ENCODE measurements at regions not wholly inside any gene's neighbourhood (a gene's known extent, or its start where the extent isn't known, plus 50 kb on each side); places are given as distances from the start of the nearest gene placed in this dataset.

GRCh38 chr18:71115261-71115660 is 826.4 kb downstream of the SOCS6 start:
- Histone ChIP-seq H2AFZ (replicated peaks) (no peak overlapping the region), H4K20me1 (ENCODE audit: low read depth) (no peaks in the 10 kb centered on the region), H3K27ac (no peak overlapping the region), H3K4me3 (no peak overlapping the region), H3K36me3 (no peaks in the 10 kb centered on the region), H3F3A (ENCODE audit: low read depth) (no peaks in the 10 kb centered on the region), H3K4me2 (no peak overlapping the region), H3K27me3 (no peaks in the 10 kb centered on the region), H3K9me3 (ENCODE audit: low read depth) (no peaks in the 10 kb centered on the region), H3K79me2 (ENCODE audit: low read depth) (no peaks in the 10 kb centered on the region), H3K9ac (no peak overlapping the region), H3K4me1 (no peaks in the 10 kb centered on the region)
- Mint-ChIP-seq H3K9me3 (peaks cover 5% of the 10 kb centered on the region), H3K4me3 (no peak overlapping the region), H3K36me3 (no peaks in the 10 kb centered on the region), H3K27ac (no peak overlapping the region), H3K4me1 (no peaks in the 10 kb centered on the region), H3K27me3 (ENCODE audit: insufficient read depth, low read depth) (no peaks in the 10 kb centered on the region)
- no peak for TF ChIP-seq EZH2 (IDR thresholded peaks at IDR 0.05)
- no peak for TF ChIP-seq CTCF (IDR thresholded peaks at IDR 0.05)
- TF ChIP-seq EZH2phosphoT487 (IDR thresholded peaks at IDR 0.05) = no peak
- no peak for DNase-seq (ENCODE audit: low spot score)

- no peaks in the 10 kb centered on the region for H3K9me3 ChIP-seq (ENCODE audit: low read depth)
- H3K4me3 ChIP-seq = no peak overlapping the region
- H3K36me3 ChIP-seq = no peaks in the 10 kb centered on the region
- H3K79me2 ChIP-seq (ENCODE audit: low read depth) = no peaks in the 10 kb centered on the region
- H3K27me3 ChIP-seq = no peaks in the 10 kb centered on the region
- no peaks in the 10 kb centered on the region for H4K20me1 ChIP-seq (ENCODE audit: low read depth)
- Mint-ChIP-seq H3K4me1 (no peaks in the 10 kb centered on the region), H3K27me3 (ENCODE audit: insufficient read depth, low read depth) (no peaks in the 10 kb centered on the region), H3K9me3 (peaks cover 3% of the 10 kb centered on the region), H3K36me3 (no peaks in the 10 kb centered on the region), H3K27ac (no peak overlapping the region), H3K4me3 (no peak overlapping the region)
- DNase-seq (ENCODE audit: low spot score) = no peak
- no peak overlapping the region for H3K27ac ChIP-seq
- no peaks in the 10 kb centered on the region for H3K4me1 ChIP-seq
- no peak overlapping the region for H3K9ac ChIP-seq
- no peaks in the 10 kb centered on the region for H3F3A ChIP-seq (ENCODE audit: low read depth)
- TF ChIP-seq EZH2phosphoT487 (IDR thresholded peaks at IDR 0.05) (no peak), CTCF (IDR thresholded peaks at IDR 0.05) (no peak), EZH2 (IDR thresholded peaks at IDR 0.05) (no peak)
- no peak overlapping the region for H3K4me2 ChIP-seq
- no peak overlapping the region for H2AFZ ChIP-seq (replicated peaks)
These were observed 825.8 kb downstream of the SOCS6 start for GRCh38 chr18:71114550-71115210.

- Histone ChIP-seq H2AFZ (replicated peaks) (peak overlapping the region; percentile 92), H4K20me1 (ENCODE audit: low read depth) (no peaks in the 10 kb centered on the region), H3K4me3 (no peak overlapping the region), H3K9ac (no peak overlapping the region), H3F3A (ENCODE audit: low read depth) (no peaks in the 10 kb centered on the region), H3K27ac (no peak overlapping the region), H3K79me2 (ENCODE audit: low read depth) (no peaks in the 10 kb centered on the region), H3K9me3 (ENCODE audit: low read depth) (no peaks in the 10 kb centered on the region), H3K27me3 (no peaks in the 10 kb centered on the region), H3K4me1 (no peaks in the 10 kb centered on the region), H3K36me3 (no peaks in the 10 kb centered on the region), H3K4me2 (no peak overlapping the region)
- H3K27me3 Mint-ChIP-seq (ENCODE audit: insufficient read depth, low read depth) = no peaks in the 10 kb centered on the region
- TF ChIP-seq EZH2 (IDR thresholded peaks at IDR 0.05) (no peak), CTCF (IDR thresholded peaks at IDR 0.05) (no peak), EZH2phosphoT487 (IDR thresholded peaks at IDR 0.05) (no peak)
- H3K4me3 Mint-ChIP-seq = no peak overlapping the region
- H3K27ac Mint-ChIP-seq = no peak overlapping the region
- H3K4me1 Mint-ChIP-seq = peaks cover 7% of the 10 kb centered on the region
- H3K9me3 Mint-ChIP-seq = no peaks in the 10 kb centered on the region
- H3K36me3 Mint-ChIP-seq = no peaks in the 10 kb centered on the region
- DNase-seq (ENCODE audit: low spot score) = no peak
These were observed 818.4 kb downstream of the SOCS6 start for GRCh38 chr18:71107244-71107643.
